CD4-positive, alpha-beta T cell (primary cell): ENCODE measurements at regions not wholly inside any gene's neighbourhood (a gene's known extent, or its start where the extent isn't known, plus 50 kb on each side); places are given as distances from the start of the nearest gene placed in this dataset.

Experiments
- ATAC-seq: fragments of 200-7000 bp; cut with Tn5 transposase; one replicate; pipeline ENCODE4 v1.10.0; 2022; ENCODE audit warnings: mild to moderate bottlenecking; ENCODE audit not compliant: poor library complexity
- CTCF ChIA-PET: fragments of 350-600 bp; sonication (Branson Sonifier 250); formaldehyde crosslinking; loops from one replicate; lab custom pipeline; 2021; ENCODE audit warnings: antibody characterized with exemption, inconsistent platforms; lab: Charles Lee
- POLR2A ChIA-PET: fragments of 350-600 bp; sonication (Branson Sonifier 250); formaldehyde crosslinking; loops from one replicate; lab custom pipeline; 2021; ENCODE audit warnings: antibody characterized with exemption, inconsistent platforms; lab: Charles Lee
- DNase-seq, 14 experiments: peaks; one replicate each; pipeline ENCODE4 v3.0.0-alpha.2; 2013 to 2020; ENCODE audit warnings: mixed read lengths in 2 of 14
- H3K27ac ChIP-seq, 2 donors: one replicate each; pipeline versions ENCODE4 v1.5.1 to v1.7.0; 2013; ENCODE audit warnings: low read length in 2 of 2, low read depth in 1 of 2, mild to moderate bottlenecking in 1 of 2
- H3K27me3 ChIP-seq, 2 experiments: 1 replicate in 1 of 2; 2 replicates in 1 of 2; pipeline versions ENCODE4 v1.6.1 to v1.7.0; 2013; ENCODE audit warnings: low read length in 2 of 2, control low read depth in 1 of 2, mild to moderate bottlenecking in 1 of 2, moderate library complexity in 1 of 2; ENCODE audit not compliant: insufficient read depth in 2 of 2, control insufficient read depth in 1 of 2
- H3K36me3 ChIP-seq: one replicate; pipeline ENCODE4 v1.6.1; 2013; ENCODE audit warnings: low read length, control low read depth; ENCODE audit not compliant: insufficient read depth
- H3K4me1 ChIP-seq: one replicate; pipeline ENCODE4 v1.6.1; 2013; ENCODE audit warnings: low read length, control low read depth; ENCODE audit not compliant: insufficient read depth
- H3K4me3 ChIP-seq: one replicate; pipeline ENCODE4 v1.5.1; 2013; ENCODE audit warnings: mild to moderate bottlenecking, low read length, moderate library complexity
- H3K9me3 ChIP-seq, 2 experiments: 1 replicate in 1 of 2; 2 replicates in 1 of 2; pipeline versions ENCODE4 v1.6.1 to v1.7.0; 2013; ENCODE audit warnings: low read length in 2 of 2, mild to moderate bottlenecking in 2 of 2, control low read depth in 1 of 2, moderate library complexity in 1 of 2; ENCODE audit not compliant: control insufficient read depth in 1 of 2, insufficient read depth in 1 of 2
- H3K27ac Mint-ChIP-seq: one replicate; pipeline ENCODE4 v1.8.0; 2020; ENCODE audit warnings: mixed read lengths
- H3K27me3 Mint-ChIP-seq: one replicate; pipeline ENCODE4 v1.8.0; 2021; ENCODE audit warnings: mixed read lengths
- H3K36me3 Mint-ChIP-seq: one replicate; pipeline ENCODE4 v1.8.0; 2021; ENCODE audit warnings: low read depth, mixed read lengths
- H3K4me1 Mint-ChIP-seq: one replicate; pipeline ENCODE4 v1.8.0; 2021; ENCODE audit warnings: low read depth, mixed read lengths
- H3K4me3 Mint-ChIP-seq: one replicate; pipeline ENCODE4 v1.8.0; 2020; ENCODE audit warnings: mild to moderate bottlenecking, mixed read lengths
- H3K9me3 Mint-ChIP-seq: one replicate; pipeline ENCODE4 v1.8.0; 2020; ENCODE audit warnings: mixed read lengths
- intact Hi-C, 2 experiments: fragments of 100-400 bp; cut with DNase I in 1 of 2; cut with micrococcal nuclease in 1 of 2; formaldehyde crosslinking; loops; one replicate each; pipeline versions ENCODE4 v1.15.1 to v1.9.0; 2023 to 2025; cut with DNase I, micrococcal nuclease
- TF ChIP-seq, protein P1 (sequence below): fragments of 200-600 bp; IDR thresholded peaks from one replicate; pipeline ENCODE4 v1.8.0; 2022; ENCODE audit warnings: antibody characterized with exemption, mild to moderate bottlenecking

- Histone ChIP-seq H3K4me3 (no peak overlapping the region), H3K36me3 (no peaks in the 10 kb centered on the region), H3K9me3 (peaks cover 0 to 4% of the 10 kb centered on the region in 2 experiments), H3K27ac (no peak overlapping the region), H3K27me3 (peaks cover 8 to 14% of the 10 kb centered on the region in 2 experiments), H3K4me1 (no peaks in the 10 kb centered on the region)
- Mint-ChIP-seq H3K36me3 (no peaks in the 10 kb centered on the region), H3K9me3 (no peaks in the 10 kb centered on the region), H3K4me3 (no peak overlapping the region), H3K4me1 (no peaks in the 10 kb centered on the region), H3K27me3 (peaks cover 40% of the 10 kb centered on the region), H3K27ac (no peak overlapping the region)
- no peak for DNase-seq
- CTCF ChIA-PET, result no interaction called here
- TF ChIP-seq, protein P1, sequence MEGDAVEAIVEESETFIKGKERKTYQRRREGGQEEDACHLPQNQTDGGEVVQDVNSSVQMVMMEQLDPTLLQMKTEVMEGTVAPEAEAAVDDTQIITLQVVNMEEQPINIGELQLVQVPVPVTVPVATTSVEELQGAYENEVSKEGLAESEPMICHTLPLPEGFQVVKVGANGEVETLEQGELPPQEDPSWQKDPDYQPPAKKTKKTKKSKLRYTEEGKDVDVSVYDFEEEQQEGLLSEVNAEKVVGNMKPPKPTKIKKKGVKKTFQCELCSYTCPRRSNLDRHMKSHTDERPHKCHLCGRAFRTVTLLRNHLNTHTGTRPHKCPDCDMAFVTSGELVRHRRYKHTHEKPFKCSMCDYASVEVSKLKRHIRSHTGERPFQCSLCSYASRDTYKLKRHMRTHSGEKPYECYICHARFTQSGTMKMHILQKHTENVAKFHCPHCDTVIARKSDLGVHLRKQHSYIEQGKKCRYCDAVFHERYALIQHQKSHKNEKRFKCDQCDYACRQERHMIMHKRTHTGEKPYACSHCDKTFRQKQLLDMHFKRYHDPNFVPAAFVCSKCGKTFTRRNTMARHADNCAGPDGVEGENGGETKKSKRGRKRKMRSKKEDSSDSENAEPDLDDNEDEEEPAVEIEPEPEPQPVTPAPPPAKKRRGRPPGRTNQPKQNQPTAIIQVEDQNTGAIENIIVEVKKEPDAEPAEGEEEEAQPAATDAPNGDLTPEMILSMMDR, result no peak
- intact Hi-C loops, result no loop called here
- ATAC-seq, result no peak
- POLR2A ChIA-PET, result no interaction called here
Measured at GRCh38 chr10:129371541-129371940, 95.5 kb upstream of the MGMT start.

- POLR2A ChIA-PET, result no interaction called here
- H3K4me3 Mint-ChIP-seq, result no peak overlapping the region
- intact Hi-C loops, result no loop called here
Measured at GRCh38 chr10:129372172-129372571, 94.9 kb upstream of the MGMT start.

DNA sequence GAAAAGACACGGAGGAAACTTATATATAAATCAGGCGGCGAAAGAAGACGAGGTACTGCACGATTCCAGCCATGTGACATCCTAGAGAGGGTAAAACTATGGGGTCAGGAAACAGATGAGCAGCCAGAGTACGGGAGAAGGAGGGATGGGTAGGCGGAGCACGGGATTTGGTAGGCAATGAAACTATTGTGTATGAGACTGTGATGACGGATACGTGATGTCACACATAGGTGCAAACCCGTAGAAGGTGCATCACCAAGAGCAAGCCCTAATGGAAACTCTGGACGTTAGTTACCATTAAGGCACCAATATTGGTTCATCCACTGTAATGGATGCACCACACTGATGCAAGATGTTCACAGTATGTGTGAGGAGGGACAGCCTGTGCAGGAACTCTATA, 93.8 kb upstream of the MGMT start:
- no peaks in the 10 kb centered on the region for H3K36me3 Mint-ChIP-seq
- peaks cover 40% of the 10 kb centered on the region for H3K27me3 Mint-ChIP-seq
- CTCF ChIA-PET, result no interaction called here
- peaks cover 8 to 14% of the 10 kb centered on the region in 2 experiments for H3K27me3 ChIP-seq
- no peak for DNase-seq
- H3K9me3 Mint-ChIP-seq, result no peaks in the 10 kb centered on the region
- H3K4me1 ChIP-seq, result no peaks in the 10 kb centered on the region
- H3K4me3 Mint-ChIP-seq, result no peak overlapping the region
- no peak overlapping the region for H3K27ac ChIP-seq
- POLR2A ChIA-PET, result no interaction called here
- no peaks in the 10 kb centered on the region for H3K9me3 ChIP-seq
- intact Hi-C loops, result no loop called here
- TF ChIP-seq, protein P1, result no peak
- no peak overlapping the region for H3K4me3 ChIP-seq
- H3K27ac Mint-ChIP-seq, result no peak overlapping the region
- no peak for ATAC-seq
- H3K36me3 ChIP-seq, result no peaks in the 10 kb centered on the region
- no peaks in the 10 kb centered on the region for H3K4me1 Mint-ChIP-seq

More at GRCh38 chr10:129372172-129372571, 94.9 kb upstream of the MGMT start:
- Mint-ChIP-seq H3K27ac (no peak overlapping the region), H3K36me3 (no peaks in the 10 kb centered on the region), H3K27me3 (peaks cover 40% of the 10 kb centered on the region), H3K9me3 (no peaks in the 10 kb centered on the region), H3K4me1 (no peaks in the 10 kb centered on the region)
- H3K27me3 ChIP-seq, result peaks cover 8 to 14% of the 10 kb centered on the region in 2 experiments
- H3K4me1 ChIP-seq, result no peaks in the 10 kb centered on the region
- H3K4me3 ChIP-seq, result no peak overlapping the region
- TF ChIP-seq, protein P1, result no peak
- H3K27ac ChIP-seq, result no peak overlapping the region
- CTCF ChIA-PET, result no interaction called here
- ATAC-seq, result no peak
- peaks cover 0 to 4% of the 10 kb centered on the region in 2 experiments for H3K9me3 ChIP-seq
- no peak for DNase-seq
- no peaks in the 10 kb centered on the region for H3K36me3 ChIP-seq
